B cell (primary cell): ENCODE measurements at regions not wholly inside any gene's neighbourhood (a gene's known extent, or its start where the extent isn't known, plus 50 kb on each side); places are given as distances from the start of the nearest gene placed in this dataset.

Experiments
- ATAC-seq: fragments of 200-7000 bp; cut with Tn5 transposase; one replicate; pipeline ENCODE4 v1.10.0; 2021; ENCODE audit warnings: low read depth, mild to moderate bottlenecking, moderate number of reproducible peaks, moderate library complexity
- CTCF ChIA-PET: fragments of 350-600 bp; sonication (Branson Sonifier 250); formaldehyde crosslinking; loops from one replicate; lab custom pipeline; 2021; ENCODE audit warnings: antibody characterized with exemption, inconsistent platforms; lab: Charles Lee
- POLR2A ChIA-PET: fragments of 350-600 bp; sonication (Branson Sonifier 250); formaldehyde crosslinking; loops from one replicate; lab custom pipeline; 2021; ENCODE audit warnings: antibody characterized with exemption; lab: Charles Lee
- DNase-seq: peaks from one replicate; pipeline ENCODE4 v3.0.0; 2013
- H2AFZ ChIP-seq: 2 replicates; pipeline ENCODE4 v1.6.1; 2012; ENCODE audit warnings: mild to moderate bottlenecking, low read depth, low read length; ENCODE audit not compliant: insufficient read depth, poor library complexity, severe bottlenecking
- H3K27ac ChIP-seq, 2 donors: 1 replicate in 1 of 2; 2 replicates in 1 of 2; pipeline ENCODE4 v1.5.1; 2012 to 2013; ENCODE audit warnings: low read length in 2 of 2, mild to moderate bottlenecking in 2 of 2, moderate library complexity in 1 of 2
- H3K27me3 ChIP-seq, 4 experiments: fragments of 200-600 bp in 1 of 4; sonication (generic) in 1 of 4; replicated peaks in 1 of 4; 1 replicate in 2 of 4; 2 replicates in 2 of 4; pipeline versions ENCODE4 v1.6.1 to v1.7.0; 2013 to 2016; ENCODE audit warnings: low read length in 3 of 4, mild to moderate bottlenecking in 2 of 4, mixed read lengths in 1 of 4, moderate library complexity in 1 of 4; ENCODE audit not compliant: insufficient read depth in 4 of 4, control insufficient read depth in 3 of 4; ENCODE audit errors: control extremely low read depth in 1 of 4
- H3K36me3 ChIP-seq, 2 experiments: replicated peaks in 1 of 2; 1 replicate in 1 of 2; 2 replicates in 1 of 2; pipeline versions ENCODE4 v1.6.1 to v1.7.1; 2013; ENCODE audit warnings: low read length in 1 of 2; ENCODE audit not compliant: insufficient read depth in 2 of 2, control insufficient read depth in 1 of 2; ENCODE audit errors: control extremely low read depth in 1 of 2, extremely low read depth in 1 of 2
- H3K4me1 ChIP-seq, 2 donors: fragments of 200-600 bp in 1 of 2; sonication (generic) in 1 of 2; 1 replicate in 1 of 2; 2 replicates in 1 of 2; pipeline versions ENCODE4 v1.5.1 to v1.6.1; 2013 to 2017; ENCODE audit warnings: low read length in 2 of 2; ENCODE audit not compliant: control insufficient read depth in 2 of 2, insufficient read depth in 2 of 2
- H3K4me2 ChIP-seq: replicated peaks from 2 replicates; pipeline ENCODE3; 2012; ENCODE audit warnings: mild to moderate bottlenecking, low read depth, low read length; ENCODE audit not compliant: poor library complexity, severe bottlenecking
- H3K4me3 ChIP-seq, 5 experiments: fragments of 200-600 bp in 1 of 5; sonication (generic) in 1 of 5; 1 replicate in 3 of 5; 2 replicates in 2 of 5; pipeline versions ENCODE4 v1.5.1 to v1.7.0; 2011 to 2016; ENCODE audit warnings: low read length in 4 of 5, mild to moderate bottlenecking in 4 of 5, low read depth in 2 of 5, control low read depth in 1 of 5, moderate library complexity in 1 of 5; ENCODE audit not compliant: insufficient read depth in 1 of 5; ENCODE audit errors: control extremely low read depth in 1 of 5, extremely low read depth in 1 of 5
- H3K79me2 ChIP-seq: fragments of 200-600 bp; sonication (generic); one replicate; pipeline ENCODE4 v1.6.0; 2016; ENCODE audit warnings: low read length; ENCODE audit not compliant: control insufficient read depth, insufficient read depth
- H3K9ac ChIP-seq: fragments of 200-600 bp; sonication (generic); 2 replicates; pipeline ENCODE4 v1.6.1; 2017; ENCODE audit warnings: mild to moderate bottlenecking, low read length, moderate library complexity
- H3K9me3 ChIP-seq, 3 donors: one replicate each; pipeline versions ENCODE4 v1.6.1 to v1.7.1; 2013; ENCODE audit warnings: low read length in 2 of 3; ENCODE audit not compliant: control insufficient read depth in 2 of 3, insufficient read depth in 1 of 3; ENCODE audit errors: control extremely low read depth in 1 of 3
- H4K20me1 ChIP-seq: 2 replicates; pipeline ENCODE4 v1.6.0; 2012; ENCODE audit warnings: mild to moderate bottlenecking, low read length; ENCODE audit not compliant: insufficient read depth, control insufficient read depth, poor library complexity, severe bottlenecking
- H3K27ac Mint-ChIP-seq: one replicate; pipeline ENCODE4 v1.8.0; 2021; ENCODE audit warnings: mixed read lengths
- H3K27me3 Mint-ChIP-seq: one replicate; pipeline ENCODE4 v1.8.0; 2021; ENCODE audit warnings: mixed read lengths
- H3K4me1 Mint-ChIP-seq: one replicate; pipeline ENCODE4 v1.8.0; 2021; ENCODE audit warnings: mixed read lengths
- H3K4me3 Mint-ChIP-seq: one replicate; pipeline ENCODE4 v1.8.0; 2021; ENCODE audit warnings: mixed read lengths
- H3K9me3 Mint-ChIP-seq: one replicate; pipeline ENCODE4 v1.8.0; 2022; ENCODE audit warnings: mixed read lengths; ENCODE audit not compliant: insufficient read depth
- EZH2 ChIP-seq: IDR thresholded peaks from 2 replicates; pipeline ENCODE4 v1.6.1; 2012; ENCODE audit warnings: borderline replicate concordance, low read depth, mild to moderate bottlenecking, moderate library complexity, low read length; ENCODE audit not compliant: insufficient read depth, poor library complexity, severe bottlenecking
- WGBS: methylation state at CpG from one replicate; pipeline ENCODE4 v1.1.5; 2013; ENCODE audit warnings: missing lambda C conversion rate; ENCODE audit not compliant: insufficient coverage; 5-methylcytosine and 5-hydroxymethylcytosine counted together
- intact Hi-C: fragments of 100-400 bp; cut with micrococcal nuclease; formaldehyde crosslinking; loops from one replicate; pipeline ENCODE4 v1.10.0; 2022
- TF ChIP-seq, protein P1 (sequence below): fragments of 200-600 bp; IDR thresholded peaks from one replicate; pipeline ENCODE4 v1.8.0; 2022; ENCODE audit warnings: antibody characterized with exemption, mild to moderate bottlenecking

DNA sequence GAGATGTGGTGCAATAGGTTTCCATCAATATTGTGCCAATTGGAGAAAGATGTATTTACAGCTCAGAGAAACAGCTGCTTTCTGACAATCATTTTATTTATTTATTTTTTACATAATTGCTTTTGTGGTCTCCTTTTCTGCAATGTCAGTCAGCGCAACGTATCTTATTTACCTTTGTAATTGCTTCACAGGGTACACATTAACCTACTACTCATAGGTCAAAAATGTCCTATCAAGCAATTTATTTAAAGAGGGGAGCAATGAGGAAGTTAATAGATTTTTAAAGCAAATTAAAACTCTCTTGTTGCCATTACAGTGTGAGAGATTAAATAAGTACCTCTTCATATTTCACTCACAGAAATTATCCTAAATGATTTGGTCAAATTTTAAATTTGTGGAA, 291.0 kb downstream of the CALCRL start:
- Histone ChIP-seq H3K4me1 (no peaks in the 10 kb centered on the region), H3K4me3 (no peak overlapping the region), H2AFZ (no peak overlapping the region), H3K27me3 (no peaks in the 10 kb centered on the region), H3K79me2 (no peaks in the 10 kb centered on the region), H3K9ac (no peak overlapping the region), H3K27ac (no peak overlapping the region), H3K9me3 (no peaks in the 10 kb centered on the region), H3K4me2 (no peak overlapping the region), H4K20me1 (no peaks in the 10 kb centered on the region), H3K36me3 (no peaks in the 10 kb centered on the region)
- TF ChIP-seq EZH2, result no peak
- TF ChIP-seq, protein P1, sequence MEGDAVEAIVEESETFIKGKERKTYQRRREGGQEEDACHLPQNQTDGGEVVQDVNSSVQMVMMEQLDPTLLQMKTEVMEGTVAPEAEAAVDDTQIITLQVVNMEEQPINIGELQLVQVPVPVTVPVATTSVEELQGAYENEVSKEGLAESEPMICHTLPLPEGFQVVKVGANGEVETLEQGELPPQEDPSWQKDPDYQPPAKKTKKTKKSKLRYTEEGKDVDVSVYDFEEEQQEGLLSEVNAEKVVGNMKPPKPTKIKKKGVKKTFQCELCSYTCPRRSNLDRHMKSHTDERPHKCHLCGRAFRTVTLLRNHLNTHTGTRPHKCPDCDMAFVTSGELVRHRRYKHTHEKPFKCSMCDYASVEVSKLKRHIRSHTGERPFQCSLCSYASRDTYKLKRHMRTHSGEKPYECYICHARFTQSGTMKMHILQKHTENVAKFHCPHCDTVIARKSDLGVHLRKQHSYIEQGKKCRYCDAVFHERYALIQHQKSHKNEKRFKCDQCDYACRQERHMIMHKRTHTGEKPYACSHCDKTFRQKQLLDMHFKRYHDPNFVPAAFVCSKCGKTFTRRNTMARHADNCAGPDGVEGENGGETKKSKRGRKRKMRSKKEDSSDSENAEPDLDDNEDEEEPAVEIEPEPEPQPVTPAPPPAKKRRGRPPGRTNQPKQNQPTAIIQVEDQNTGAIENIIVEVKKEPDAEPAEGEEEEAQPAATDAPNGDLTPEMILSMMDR, result no peak
- no peak overlapping the region for H3K27ac Mint-ChIP-seq
- H3K4me3 Mint-ChIP-seq, result no peak overlapping the region
- DNase-seq, result no peak
- no CpG with 5 or more reads among the region's 2 CpGs for WGBS
- ChIA-PET POLR2A (no interaction called here), CTCF (no interaction called here)
- no peaks in the 10 kb centered on the region for H3K27me3 Mint-ChIP-seq
- H3K9me3 Mint-ChIP-seq, result peaks cover 4% of the 10 kb centered on the region
- intact Hi-C loops, result no loop called here
- no peaks in the 10 kb centered on the region for H3K4me1 Mint-ChIP-seq
- no peak for ATAC-seq

DNA sequence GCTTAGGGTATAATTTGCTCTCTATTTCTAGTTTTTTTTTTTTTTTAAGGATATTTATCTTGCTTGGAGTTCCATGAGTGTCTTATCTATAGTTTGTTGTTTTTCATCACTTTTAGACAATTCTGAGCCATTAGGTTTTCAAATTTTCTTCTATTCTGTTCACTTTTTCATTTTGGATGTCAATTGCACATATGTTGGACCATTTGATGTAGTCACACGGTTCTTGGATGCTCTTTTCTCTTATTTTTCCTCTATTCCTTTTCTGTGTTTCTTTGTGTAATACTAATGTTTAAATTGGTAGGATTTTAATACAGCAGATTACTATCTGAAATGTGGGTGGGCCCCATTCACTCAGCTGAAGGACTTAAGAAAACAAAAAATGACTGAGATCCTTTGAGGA, 292.6 kb downstream of the CALCRL start:
- H3K36me3 ChIP-seq, result no peaks in the 10 kb centered on the region
- intact Hi-C loops, result no loop called here
- no peaks in the 10 kb centered on the region for H3K9me3 ChIP-seq
- no peak overlapping the region for H3K4me3 ChIP-seq
- H2AFZ ChIP-seq, result no peak overlapping the region
- no peak overlapping the region for H3K27ac ChIP-seq
- no peak overlapping the region for H3K4me2 ChIP-seq
- ATAC-seq (no peak), DNase-seq (no peak)
- no CpG with 5 or more reads among the region's 1 CpG for WGBS
- no peaks in the 10 kb centered on the region for H3K4me1 Mint-ChIP-seq
- H4K20me1 ChIP-seq, result no peaks in the 10 kb centered on the region
- H3K27ac Mint-ChIP-seq, result no peak overlapping the region
- H3K9me3 Mint-ChIP-seq, result peaks cover 4% of the 10 kb centered on the region
- no peaks in the 10 kb centered on the region for H3K4me1 ChIP-seq
- ChIA-PET POLR2A (no interaction called here), CTCF (interaction anchor here (0.7 kb wide), 1 partner anchor 1058 kb away, joined by 3 read pairs; no protein-coding TSS in a partner anchor)
- TF ChIP-seq, protein P1, result no peak
- TF ChIP-seq EZH2, result no peak
- no peak overlapping the region for H3K9ac ChIP-seq
- H3K79me2 ChIP-seq, result no peaks in the 10 kb centered on the region
- H3K27me3 Mint-ChIP-seq, result no peaks in the 10 kb centered on the region
- no peaks in the 10 kb centered on the region for H3K27me3 ChIP-seq
- no peak overlapping the region for H3K4me3 Mint-ChIP-seq
